ENCODE measurements at regions not wholly inside any gene's neighbourhood (a gene's known extent, or its start where the extent isn't known, plus 50 kb on each side); places are given as distances from the start of the nearest gene placed in this dataset.

- DNase-seq = no peak
These were observed 60.1 kb upstream of the BNC2 start for GRCh38 chr9:16930578-16930977.

GRCh38 chr9:16928179-16928945, 57.9 kb upstream of the BNC2 start:
- no peak for DNase-seq

- no peak for DNase-seq
These were observed 55.0 kb upstream of the BNC2 start for GRCh38 chr9:16925426-16925825.

GRCh38 chr9:16924311-16924915, 53.9 kb upstream of the BNC2 start:
- DNase-seq = no peak

GRCh38 chr9:16921855-16922254, 51.4 kb upstream of the BNC2 start:
- peak; percentile 2 for DNase-seq
